Left lung (tissue), 4 donors: ENCODE measurements at regions not wholly inside any gene's neighbourhood (a gene's known extent, or its start where the extent isn't known, plus 50 kb on each side); places are given as distances from the start of the nearest gene placed in this dataset.

ENCODE experiments used
- ATAC-seq: fragments of 200-7000 bp; cut with Tn5 transposase; one replicate; pipeline ENCODE4 v1.9.1; 2020; ENCODE audit warnings: moderate library complexity
- DNase-seq, 4 donors: peaks; one replicate each; pipeline ENCODE4 v3.0.0-alpha.2; 2013 to 2020
- H3K27ac ChIP-seq, 2 donors: fragments of 200-600 bp; sonication (generic) in 1 of 2; one replicate each; pipeline versions ENCODE4 v1.5.0 to v1.8.0; 2020 to 2021
- H3K27me3 ChIP-seq, 2 donors: fragments of 200-600 bp; sonication (generic) in 1 of 2; one replicate each; pipeline versions ENCODE4 v1.5.0 to v1.8.0; 2020 to 2021
- H3K36me3 ChIP-seq, 2 donors: fragments of 200-600 bp; sonication (generic) in 1 of 2; one replicate each; pipeline versions ENCODE4 v1.5.0 to v1.8.0; 2020 to 2021
- H3K4me1 ChIP-seq, 2 donors: fragments of 200-600 bp; one replicate each; pipeline ENCODE4 v1.8.0; 2021
- H3K4me3 ChIP-seq, 2 donors: fragments of 200-600 bp; sonication (generic) in 1 of 2; one replicate each; pipeline versions ENCODE4 v1.5.0 to v1.8.0; 2020 to 2021; ENCODE audit warnings: mild to moderate bottlenecking in 1 of 2
- H3K9me3 ChIP-seq, 2 donors: fragments of 200-600 bp; sonication (generic) in 1 of 2; one replicate each; pipeline versions ENCODE4 v1.5.0 to v1.8.0; 2020 to 2021
- CTCF ChIP-seq, 2 donors: fragments of 200-600 bp; sonication (generic) in 1 of 2; IDR thresholded peaks; one replicate each; pipeline versions ENCODE4 v1.5.0 to v1.8.0; 2021; ENCODE audit warnings: antibody characterized with exemption in 2 of 2
- intact Hi-C, 2 donors: fragments of 100-400 bp; cut with DNase I; formaldehyde crosslinking; loops; one replicate each; pipeline versions ENCODE4 v1.11.2 to v1.14.2; 2022
- donor health status: DM: no; HTN: yes; CAD: no.
- donor health status: DM: no; HTN: no; CAD: no.

GRCh38 chr9:107431461-107431860 is 58.1 kb downstream of the KLF4 start:
- intact Hi-C loops = no loop called here
- Histone ChIP-seq H3K27me3 (no peaks in the 10 kb centered on the region), H3K4me3 (no peak overlapping the region), H3K4me1 (no peaks in the 10 kb centered on the region), H3K36me3 (no peaks in the 10 kb centered on the region), H3K27ac (no peak overlapping the region), H3K9me3 (no peaks in the 10 kb centered on the region)
- no peak for TF ChIP-seq CTCF (IDR thresholded peaks at IDR 0.05)
- ATAC-seq (no peak), DNase-seq (no peak)

- DNase-seq = no peak
- intact Hi-C loops = no loop called here
Measured at GRCh38 chr9:107430071-107430470, 59.5 kb downstream of the KLF4 start.

GRCh38 chr9:107426126-107426525 is 63.4 kb downstream of the KLF4 start:
- no peak for TF ChIP-seq CTCF (IDR thresholded peaks at IDR 0.05)
- no peak overlapping the region for H3K4me3 ChIP-seq
- DNase-seq (no peak), ATAC-seq (no peak)
- H3K27me3 ChIP-seq = no peaks in the 10 kb centered on the region
- H3K27ac ChIP-seq = no peak overlapping the region
- intact Hi-C loops = no loop called here
- no peaks in the 10 kb centered on the region for H3K9me3 ChIP-seq
- peaks cover 0 to 10% of the 10 kb centered on the region in 2 donors for H3K4me1 ChIP-seq
- H3K36me3 ChIP-seq = no peaks in the 10 kb centered on the region

More at GRCh38 chr9:107430071-107430470, 59.5 kb downstream of the KLF4 start:
- H3K27me3 ChIP-seq = no peaks in the 10 kb centered on the region
- TF ChIP-seq CTCF (IDR thresholded peaks at IDR 0.05) = no peak
- no peak for ATAC-seq
- H3K27ac ChIP-seq = no peak overlapping the region
- H3K4me1 ChIP-seq = peaks cover 0 to 6% of the 10 kb centered on the region in 2 donors
- no peaks in the 10 kb centered on the region for H3K36me3 ChIP-seq
- no peak overlapping the region for H3K4me3 ChIP-seq
- no peaks in the 10 kb centered on the region for H3K9me3 ChIP-seq

GRCh38 chr9:107425101-107426025 is 64.2 kb downstream of the KLF4 start:
- H3K4me3 ChIP-seq = peak overlapping the region in 1 of 2 donors; percentile 15
- peak; percentile 89 for ATAC-seq
- H3K27me3 ChIP-seq = no peaks in the 10 kb centered on the region
- peak; percentile 73 to 91 (median 84) for DNase-seq
- peak; percentile 91 to 98 for TF ChIP-seq CTCF (IDR thresholded peaks at IDR 0.05)
- no peak overlapping the region for H3K27ac ChIP-seq
- no peaks in the 10 kb centered on the region for H3K36me3 ChIP-seq
- H3K4me1 ChIP-seq = peaks cover 0 to 10% of the 10 kb centered on the region in 2 donors
- no peaks in the 10 kb centered on the region for H3K9me3 ChIP-seq
- intact Hi-C loops = no loop called here

GRCh38 chr9:107423540-107423939 is 66.0 kb downstream of the KLF4 start:
- Histone ChIP-seq H3K27me3 (no peaks in the 10 kb centered on the region), H3K4me3 (no peak overlapping the region), H3K4me1 (peaks cover 0 to 10% of the 10 kb centered on the region in 2 donors), H3K27ac (no peak overlapping the region), H3K9me3 (no peaks in the 10 kb centered on the region), H3K36me3 (no peaks in the 10 kb centered on the region)
- DNase-seq = no peak
- intact Hi-C loops = no loop called here
- ATAC-seq = no peak
- no peak for TF ChIP-seq CTCF (IDR thresholded peaks at IDR 0.05)
